GM12878 (cell line): ENCODE measurements at regions not wholly inside any gene's neighbourhood (a gene's known extent, or its start where the extent isn't known, plus 50 kb on each side); places are given as distances from the start of the nearest gene placed in this dataset.
A peak's percentile ranks its signal among the peaks of the same experiment; 100 is the strongest.

Experiments used
- ATAC-seq: fragments of 200-7000 bp; cut with Tn5 transposase; 3 replicates; pipeline ENCODE4 v1.9.1; 2020; ENCODE audit warnings: mild to moderate bottlenecking, moderate library complexity
- BruUV-seq: library from RNA; stranded (reverse); fragments of 400-500 nt; replicated peaks from 2 replicates; lab custom pipeline; 2021; lab: Mats Ljungman, UMichigan
- CTCF ChIA-PET: fragments of 300-600 bp; sonication (Branson Sonifier 250); formaldehyde crosslinking; extraction: SDS; loops from one replicate; lab custom pipeline; 2021; ENCODE audit warnings: inconsistent platforms; lab: Yijun Ruan, JAX
- POLR2A ChIA-PET: fragments of 350-600 bp; formaldehyde crosslinking; extraction: SDS; loops from one replicate; lab custom pipeline; 2021; ENCODE audit warnings: inconsistent platforms; lab: Charles Lee
- RAD21 ChIA-PET: fragments of 300-600 bp; sonication (Branson Sonifier 250); formaldehyde crosslinking; loops from one replicate; lab custom pipeline; 2023; ENCODE audit warnings: antibody characterized with exemption; ENCODE audit not compliant: unreplicated experiment; lab: Charles Lee
- SMC1A ChIA-PET: fragments of 300-600 bp; sonication (Branson Sonifier 250); formaldehyde crosslinking; loops from one replicate; lab custom pipeline; 2023; ENCODE audit not compliant: unreplicated experiment, uncharacterized antibody; lab: Charles Lee
- DNase-seq: peaks from one replicate; pipeline ENCODE4 v3.0.0-alpha.2; 2011; ENCODE audit warnings: low read depth, low spot score
- FAIRE-seq: peaks from 3 replicates; lab custom pipeline; 2011; peaks lifted over from hg19 to GRCh38; lab: Jason Lieb, UNC
- H2AFZ ChIP-seq: 2 replicates; pipeline ENCODE4 v1.6.0; 2011; ENCODE audit warnings: low read depth, low read length, control low read depth; ENCODE audit not compliant: control insufficient read depth
- H3K27ac ChIP-seq: 2 replicates; pipeline ENCODE4 v1.5.1; 2011; ENCODE audit warnings: control low read depth; ENCODE audit not compliant: control insufficient read depth, insufficient read depth
- H3K27me3 ChIP-seq, 2 experiments: replicated peaks in 1 of 2; 2 replicates each; pipeline versions ENCODE4 v1.6.0 to v1.6.1; 2011; ENCODE audit warnings: low read length in 1 of 2; ENCODE audit not compliant: control insufficient read depth in 2 of 2, insufficient read depth in 2 of 2
- H3K36me3 ChIP-seq, 2 experiments: 2 replicates each; pipeline ENCODE4 v1.5.1; 2011; ENCODE audit warnings: low read length in 1 of 2; ENCODE audit not compliant: control insufficient read depth in 2 of 2, insufficient read depth in 2 of 2
- H3K4me1 ChIP-seq: 2 replicates; pipeline ENCODE4 v1.6.1; 2011; ENCODE audit warnings: mild to moderate bottlenecking, low read length, moderate library complexity, mixed read lengths; ENCODE audit not compliant: control insufficient read depth, insufficient read depth
- H3K4me2 ChIP-seq: 2 replicates; pipeline ENCODE4 v1.6.0; 2011; ENCODE audit warnings: control low read depth; ENCODE audit not compliant: control insufficient read depth, insufficient read depth
- H3K4me3 ChIP-seq: fragments of 200-600 bp; sonication (generic); 2 replicates; pipeline ENCODE4 v1.5.1; 2016
- H3K79me2 ChIP-seq: 2 replicates; pipeline ENCODE4 v1.6.0; 2011; ENCODE audit warnings: low read length; ENCODE audit not compliant: control insufficient read depth, insufficient read depth
- H3K9ac ChIP-seq: 2 replicates; pipeline ENCODE4 v1.8.0; 2011; ENCODE audit warnings: low read length, control low read depth, mixed read lengths; ENCODE audit not compliant: control insufficient read depth, insufficient read depth
- H3K9me3 ChIP-seq: replicated peaks from 3 replicates; pipeline ENCODE4 v1.5.1; 2011; ENCODE audit warnings: mild to moderate bottlenecking, low read length; ENCODE audit not compliant: control insufficient read depth, insufficient read depth
- H4K20me1 ChIP-seq: 2 replicates; pipeline ENCODE4 v1.6.0; 2011; ENCODE audit not compliant: control insufficient read depth, insufficient read depth
- BHLHE40 ChIP-seq, 2 experiments: fragments of 450-650 bp in 1 of 2; IDR thresholded peaks; 2 replicates each; pipeline ENCODE4 v1.6.1; 2011 to 2017; ENCODE audit warnings: low read depth in 2 of 2, borderline replicate concordance in 1 of 2, improper control_type of control experiment in 1 of 2, low read length in 1 of 2, mild to moderate bottlenecking in 1 of 2
- BMI1 ChIP-seq: fragments of 450-650 bp; IDR thresholded peaks from 2 replicates; pipeline ENCODE4 v1.6.1; 2016; ENCODE audit warnings: mild to moderate bottlenecking, moderate library complexity, borderline replicate concordance
- CBX3 ChIP-seq: fragments of 200-600 bp; sonication (generic); IDR thresholded peaks from 2 replicates; pipeline ENCODE4 v1.6.1; 2016; ENCODE audit warnings: low read depth, borderline replicate concordance
- CTCF ChIP-seq, 3 experiments: IDR thresholded peaks in 2 of 3; conservative IDR thresholded peaks in 1 of 3; 2 replicates each; pipeline ENCODE4 v1.5.1; 2011; ENCODE audit warnings: low read depth in 3 of 3, low read length in 3 of 3, mild to moderate bottlenecking in 3 of 3, control low read depth in 2 of 3, moderate library complexity in 2 of 3, inconsistent platforms in 1 of 3, mixed read lengths in 1 of 3; ENCODE audit not compliant: control insufficient read depth in 2 of 3, insufficient read depth in 1 of 3; ENCODE audit errors: extremely low read depth in 1 of 3
- GABPA ChIP-seq: IDR thresholded peaks from 2 replicates; pipeline ENCODE4 v1.6.1; 2014; ENCODE audit warnings: antibody characterized with exemption, low read depth, mild to moderate bottlenecking, inconsistent platforms
- MLLT1 ChIP-seq: fragments of 450-650 bp; IDR thresholded peaks from 2 replicates; pipeline ENCODE4 v1.6.1; 2016; ENCODE audit warnings: mild to moderate bottlenecking
- NRF1 ChIP-seq: conservative IDR thresholded peaks from 2 replicates; pipeline ENCODE4 v1.6.1; 2011; ENCODE audit warnings: mild to moderate bottlenecking, low read depth, low read length, improper control_type of control experiment
- PBX3 ChIP-seq: IDR thresholded peaks from 2 replicates; pipeline ENCODE4 v1.6.1; 2011; ENCODE audit warnings: mild to moderate bottlenecking, low read depth, low read length, moderate library complexity; ENCODE audit not compliant: insufficient replicate concordance
- PKNOX1 ChIP-seq: fragments of 450-650 bp; IDR thresholded peaks from 2 replicates; pipeline ENCODE4 v1.6.1; 2016; ENCODE audit warnings: mild to moderate bottlenecking
- RAD21 ChIP-seq: IDR thresholded peaks from 2 replicates; pipeline ENCODE4 v1.6.1; 2011; ENCODE audit warnings: mild to moderate bottlenecking, low read depth, low read length, moderate library complexity; ENCODE audit not compliant: insufficient read depth
- SMC3 ChIP-seq: IDR thresholded peaks from 2 replicates; pipeline ENCODE4 v1.6.1; 2011; ENCODE audit warnings: low read length, improper control_type of control experiment, borderline replicate concordance
- WRNIP1 ChIP-seq: IDR thresholded peaks from 2 replicates; pipeline ENCODE4 v1.6.1; 2011; ENCODE audit warnings: low read depth, low read length, improper control_type of control experiment, borderline replicate concordance
- YY1 ChIP-seq: IDR thresholded peaks from 2 replicates; pipeline ENCODE4 v1.6.1; 2011; ENCODE audit warnings: low read depth, mild to moderate bottlenecking, low read length
- WGBS: methylation state at CpG from one replicate; pipeline ENCODE4 v1.1.6; 2016; ENCODE audit warnings: low lambda C conversion rate; ENCODE audit not compliant: insufficient replicate concordance, insufficient coverage; ENCODE audit errors: missing lambda C conversion rate; 5-methylcytosine and 5-hydroxymethylcytosine counted together
- in situ Hi-C: fragments of 300-500 bp; cut with MboI; formaldehyde crosslinking; loops from 9 replicates; pipeline ENCODE4 v1.14.3; 2018; ENCODE audit warnings: mixed read lengths
- intact Hi-C: fragments of 100-400 bp; cut with micrococcal nuclease; formaldehyde crosslinking; loops from one replicate; pipeline ENCODE4 v1.14.2; 2022; ENCODE audit not compliant: unreplicated experiment

GRCh38 chr10:63977329-63977923 is 456.2 kb downstream of the REEP3 start:
- H3K27ac ChIP-seq, result no peak overlapping the region
- ChIA-PET CTCF (interaction anchor here (0.5 to 2.9 kb wide), 41 partner anchors 9 to 1059 kb away, joined by 3 to 53 read pairs (median 4); no protein-coding TSS in a partner anchor), SMC1A (interaction anchor here (0.6 to 1.6 kb wide), 13 partner anchors 9 to 1429 kb away, joined by 3 to 11 read pairs (median 3); no protein-coding TSS in a partner anchor), RAD21 (interaction anchor here (0.6 to 1.7 kb wide), 5 partner anchors 60 to 315 kb away, joined by 3 to 10 read pairs (median 3); no protein-coding TSS in a partner anchor), POLR2A (no interaction called here)
- DNase-seq (no peak), FAIRE-seq (peak; percentile 100), ATAC-seq (peak; percentile 81)
- H3K79me2 ChIP-seq, result no peaks in the 10 kb centered on the region
- H3K9ac ChIP-seq, result no peak overlapping the region
- no peaks in the 10 kb centered on the region for H3K9me3 ChIP-seq
- H3K36me3 ChIP-seq, result no peaks in the 10 kb centered on the region
- no peak overlapping the region for H3K4me2 ChIP-seq
- no peaks in the 10 kb centered on the region; the same call in 1 of the 2 replicates for H3K4me1 ChIP-seq
- intact Hi-C loops (loop anchor here (1.0 to 5.0 kb wide), 2 partner anchors 80 to 105 kb away; no protein-coding TSS in a partner anchor), in situ Hi-C loops (loop anchor here (5.0 kb wide), 1 partner anchor 105 kb away; no protein-coding TSS in a partner anchor)
- H2AFZ ChIP-seq, result peak overlapping the region; percentile 37; the same call in 1 of the 2 replicates
- no peak overlapping the region for H3K4me3 ChIP-seq
- no peaks in the 10 kb centered on the region for H3K27me3 ChIP-seq
- no peaks in the 10 kb centered on the region for H4K20me1 ChIP-seq
- WGBS, result 0% methylated on average over 1 of the region's 1 CpG
- no TSS peak for BruUV-seq
- TF ChIP-seq RAD21 (peak; percentile 45), YY1 (0 out of 2 replicates have a peak, but pooled peaks have one; percentile 66), NRF1 (no peak), SMC3 (peak; percentile 24; the same call in 1 of the 2 replicates), PBX3 (peak; percentile 45), MLLT1 (no peak), BMI1 (no peak), GABPA (no peak), WRNIP1 (no peak), PKNOX1 (peak; percentile 36; the same call in 1 of the 2 replicates), CTCF (IDR thresholded peaks at IDR 0.05 in 2 of 3, conservative IDR thresholded peaks at IDR 0.05 in 1 of 3; ENCODE audit: control insufficient read depth in 2 of 3, extremely low read depth in 1 of 3, insufficient read depth in 1 of 3, low read depth in 3 of 3, low read length in 3 of 3) (peak; percentile 59 to 70 (median 61)), BHLHE40 (IDR thresholded peaks at IDR 0.05; ENCODE audit: borderline replicate concordance in 1 of 2, low read depth in 2 of 2, low read length in 1 of 2) (no peak), CBX3 (no peak)
